ENCODE measurements at regions not wholly inside any gene's neighbourhood (a gene's known extent, or its start where the extent isn't known, plus 50 kb on each side); places are given as distances from the start of the nearest gene placed in this dataset.

GRCh38 chr2:195279840-195280427 lies 377.1 kb upstream of the SLC39A10 start:
- H3K4me3 ChIP-seq (ENCODE audit: low read depth in 2 of 2, low read length in 1 of 2): no peak overlapping the region
- H4K20me1 ChIP-seq (ENCODE audit: insufficient read depth): no peaks in the 10 kb centered on the region
- 0% methylated on average over 1 of the region's 1 CpG for WGBS (ENCODE audit: low lambda C conversion rate)
- no peak overlapping the region for H3K4me2 ChIP-seq
- ChIA-PET POLR2A (no interaction called here), CTCF (no interaction called here)
- no peaks in the 10 kb centered on the region for H3F3A ChIP-seq (replicated peaks; ENCODE audit: insufficient read depth)
- no peak for DNase-seq
- H3K9me3 ChIP-seq: no peaks in the 10 kb centered on the region
- no peaks in the 10 kb centered on the region for H3K27me3 ChIP-seq (ENCODE audit: insufficient read depth)
- H3K79me2 ChIP-seq (ENCODE audit: insufficient read depth): no peaks in the 10 kb centered on the region
- TF ChIP-seq EP300 (IDR thresholded peaks at IDR 0.05; ENCODE audit: borderline replicate concordance in 1 of 2, low read depth in 1 of 2, low read length in 1 of 2) (peak in 1 of 2 experiments; percentile 20; a peak in 1 of 4 replicates), RCOR1 (IDR thresholded peaks at IDR 0.05; ENCODE audit: low read length) (no peak)
- no peak overlapping the region for H2AFZ ChIP-seq (ENCODE audit: low read depth)
- H3K36me3 ChIP-seq (replicated peaks in 1 of 2; ENCODE audit: control insufficient read depth in 1 of 2, insufficient read depth in 2 of 2, low read length in 1 of 2): no peaks in the 10 kb centered on the region
- H3K9ac ChIP-seq: no peak overlapping the region
- H3K9me2 ChIP-seq: no peaks in the 10 kb centered on the region
- H3K27ac ChIP-seq (ENCODE audit: low read depth in 2 of 2, low read length in 1 of 2): no peak overlapping the region
- H3K4me1 ChIP-seq (ENCODE audit: control insufficient read depth in 1 of 2, insufficient read depth in 2 of 2, low read depth in 1 of 2, low read length in 1 of 2): no peaks in the 10 kb centered on the region

GRCh38 chr2:195270466-195271039 lies 386.5 kb upstream of the SLC39A10 start:
- WGBS (ENCODE audit: low lambda C conversion rate): 34% methylated on average over 5 of the region's 5 CpGs
- Histone ChIP-seq H3K9ac (no peak overlapping the region), H3K9me3 (no peaks in the 10 kb centered on the region), H3K9me2 (no peaks in the 10 kb centered on the region), H3F3A (replicated peaks; ENCODE audit: insufficient read depth) (no peaks in the 10 kb centered on the region), H3K36me3 (replicated peaks in 1 of 2; ENCODE audit: control insufficient read depth in 1 of 2, insufficient read depth in 2 of 2, low read length in 1 of 2) (no peaks in the 10 kb centered on the region), H3K79me2 (ENCODE audit: insufficient read depth) (no peaks in the 10 kb centered on the region), H3K4me3 (ENCODE audit: low read depth in 2 of 2, low read length in 1 of 2) (no peak overlapping the region), H3K4me1 (ENCODE audit: control insufficient read depth in 1 of 2, insufficient read depth in 2 of 2, low read depth in 1 of 2, low read length in 1 of 2) (no peaks in the 10 kb centered on the region; a peak in 1 of 4 replicates), H3K27ac (ENCODE audit: low read depth in 2 of 2, low read length in 1 of 2) (no peak overlapping the region), H3K27me3 (ENCODE audit: insufficient read depth) (no peaks in the 10 kb centered on the region), H3K4me2 (no peak overlapping the region), H2AFZ (ENCODE audit: low read depth) (no peak overlapping the region), H4K20me1 (ENCODE audit: insufficient read depth) (no peaks in the 10 kb centered on the region)
- CTCF ChIA-PET: interaction anchor here (0.9 kb wide), 1 partner anchor 48 kb away, joined by 3 read pairs; no protein-coding TSS in a partner anchor
- DNase-seq: no peak
- TF ChIP-seq EP300 (IDR thresholded peaks at IDR 0.05; ENCODE audit: borderline replicate concordance in 1 of 2, low read depth in 1 of 2, low read length in 1 of 2) (no peak), NRF1 (IDR thresholded peaks at IDR 0.05; ENCODE audit: low read depth, low read length) (no peak), REST (IDR thresholded peaks at IDR 0.05; ENCODE audit: low read depth, low read length) (no peak), TCF12 (IDR thresholded peaks at IDR 0.05) (no peak), EZH2phosphoT487 (IDR thresholded peaks at IDR 0.05; ENCODE audit: borderline replicate concordance, low read depth) (no peak), CTCF (IDR thresholded peaks at IDR 0.05) (no peak)
- POLR2A ChIA-PET: no interaction called here
